Type B pancreatic cell (in vitro differentiated cells): ENCODE measurements at regions not wholly inside any gene's neighbourhood (a gene's known extent, or its start where the extent isn't known, plus 50 kb on each side); places are given as distances from the start of the nearest gene placed in this dataset.
"Not testable (repeated sequence)": the region's sequence is repeated elsewhere in the genome, so short reads cannot be mapped to it uniquely, and the experiment has no call there.

Source experiments
- DNase-seq: peaks from one replicate; pipeline ENCODE4 v3.0.0; 2021; ENCODE audit warnings: mixed read lengths; ENCODE audit not compliant: unreplicated experiment; ENCODE audit errors: extremely low spot score
- H3K27ac Mint-ChIP-seq: 2 replicates; pipeline ENCODE4 v1.8.0; 2021; ENCODE audit warnings: mild to moderate bottlenecking, mixed read lengths
- H3K27me3 Mint-ChIP-seq: 2 replicates; pipeline ENCODE4 v1.8.0; 2021; ENCODE audit warnings: mixed read lengths
- H3K36me3 Mint-ChIP-seq: 2 replicates; pipeline ENCODE4 v1.8.0; 2021; ENCODE audit warnings: mixed read lengths
- H3K4me1 Mint-ChIP-seq: one replicate; pipeline ENCODE4 v1.8.0; 2021; ENCODE audit warnings: mixed read lengths; ENCODE audit not compliant: unreplicated experiment
- H3K4me3 Mint-ChIP-seq: 2 replicates; pipeline ENCODE4 v1.8.0; 2021; ENCODE audit warnings: mild to moderate bottlenecking, mixed read lengths
- H3K9me3 Mint-ChIP-seq: 2 replicates; pipeline ENCODE4 v1.8.0; 2021; ENCODE audit warnings: mixed read lengths
- TF ChIP-seq, protein P1 (sequence below): fragments of 200-600 bp; sonication (generic); conservative IDR thresholded peaks from 2 replicates; pipeline ENCODE4 v1.5.0; 2021; ENCODE audit warnings: antibody characterized with exemption, mild to moderate bottlenecking

DNA sequence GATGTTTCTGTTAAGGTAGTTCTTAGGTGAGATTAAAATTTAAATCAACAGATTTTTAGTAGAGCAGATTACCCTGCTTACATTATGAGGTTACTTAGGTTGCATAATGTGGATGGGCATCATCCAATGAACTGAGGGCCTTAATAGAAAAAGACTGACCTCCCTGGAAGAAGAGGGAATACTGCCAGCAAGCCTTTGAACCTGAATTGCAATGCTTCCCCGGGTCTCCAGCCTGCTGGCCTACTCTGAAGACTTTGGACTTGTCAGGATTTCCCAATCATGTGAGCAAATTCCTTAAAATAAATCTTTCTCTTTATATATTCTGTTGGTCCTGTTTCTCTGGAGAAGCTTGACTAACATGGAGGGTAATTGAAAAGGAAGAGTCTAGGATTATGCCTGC lies 542.1 kb upstream of the ARRDC3 start:
- H3K4me1 Mint-ChIP-seq: peaks cover 4% of the 10 kb centered on the region
- H3K36me3 Mint-ChIP-seq: no peaks in the 10 kb centered on the region
- no peak overlapping the region for H3K4me3 Mint-ChIP-seq
- TF ChIP-seq, protein P1, sequence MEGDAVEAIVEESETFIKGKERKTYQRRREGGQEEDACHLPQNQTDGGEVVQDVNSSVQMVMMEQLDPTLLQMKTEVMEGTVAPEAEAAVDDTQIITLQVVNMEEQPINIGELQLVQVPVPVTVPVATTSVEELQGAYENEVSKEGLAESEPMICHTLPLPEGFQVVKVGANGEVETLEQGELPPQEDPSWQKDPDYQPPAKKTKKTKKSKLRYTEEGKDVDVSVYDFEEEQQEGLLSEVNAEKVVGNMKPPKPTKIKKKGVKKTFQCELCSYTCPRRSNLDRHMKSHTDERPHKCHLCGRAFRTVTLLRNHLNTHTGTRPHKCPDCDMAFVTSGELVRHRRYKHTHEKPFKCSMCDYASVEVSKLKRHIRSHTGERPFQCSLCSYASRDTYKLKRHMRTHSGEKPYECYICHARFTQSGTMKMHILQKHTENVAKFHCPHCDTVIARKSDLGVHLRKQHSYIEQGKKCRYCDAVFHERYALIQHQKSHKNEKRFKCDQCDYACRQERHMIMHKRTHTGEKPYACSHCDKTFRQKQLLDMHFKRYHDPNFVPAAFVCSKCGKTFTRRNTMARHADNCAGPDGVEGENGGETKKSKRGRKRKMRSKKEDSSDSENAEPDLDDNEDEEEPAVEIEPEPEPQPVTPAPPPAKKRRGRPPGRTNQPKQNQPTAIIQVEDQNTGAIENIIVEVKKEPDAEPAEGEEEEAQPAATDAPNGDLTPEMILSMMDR: no peak
- no peak for DNase-seq
- no peaks in the 10 kb centered on the region for H3K27me3 Mint-ChIP-seq
- no peak overlapping the region for H3K27ac Mint-ChIP-seq
- H3K9me3 Mint-ChIP-seq: no peaks in the 10 kb centered on the region

DNA sequence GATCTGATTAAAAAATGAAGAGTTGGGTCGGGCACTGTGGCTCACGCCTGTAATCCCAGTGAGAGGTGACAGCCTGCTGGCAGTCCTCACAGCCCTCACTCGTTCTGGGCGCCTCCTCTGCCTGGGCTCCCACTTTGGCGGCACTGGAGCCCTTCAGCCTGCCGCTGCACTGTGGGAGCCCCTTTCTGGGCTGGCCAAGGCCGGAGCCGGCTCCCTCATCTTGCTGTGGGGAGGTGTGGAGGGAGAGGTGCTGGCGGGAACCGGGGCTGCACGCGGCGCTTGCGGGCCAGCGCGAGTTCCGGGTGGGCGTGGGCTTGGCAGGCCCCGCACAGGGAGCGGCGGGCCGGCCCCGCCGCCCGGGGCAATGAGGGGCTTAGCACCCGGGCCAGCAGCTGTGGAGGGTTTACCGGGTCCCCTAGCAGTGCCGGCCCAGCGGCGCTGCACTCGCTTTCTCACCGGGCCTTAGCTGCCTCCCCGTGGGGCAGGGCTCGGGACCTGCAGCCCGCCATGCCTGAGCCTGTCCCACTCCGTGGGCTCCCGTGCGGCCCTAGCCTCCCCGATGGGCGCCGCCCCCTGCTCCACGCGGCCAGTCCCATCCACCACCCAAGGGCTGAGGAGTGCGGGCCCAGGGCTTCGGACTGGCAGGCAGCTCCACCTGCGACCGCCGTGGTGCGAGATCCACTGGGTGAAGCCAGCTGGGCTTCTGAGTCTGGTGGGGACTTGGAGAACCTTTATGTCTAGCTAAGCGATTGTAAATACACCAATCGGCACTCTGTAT lies 534.1 kb upstream of the ARRDC3 start:
- H3K27me3 Mint-ChIP-seq, H3K36me3 Mint-ChIP-seq, H3K27ac Mint-ChIP-seq, H3K4me1 Mint-ChIP-seq, DNase-seq, H3K9me3 Mint-ChIP-seq, H3K4me3 Mint-ChIP-seq: not testable (repeated sequence)

DNA sequence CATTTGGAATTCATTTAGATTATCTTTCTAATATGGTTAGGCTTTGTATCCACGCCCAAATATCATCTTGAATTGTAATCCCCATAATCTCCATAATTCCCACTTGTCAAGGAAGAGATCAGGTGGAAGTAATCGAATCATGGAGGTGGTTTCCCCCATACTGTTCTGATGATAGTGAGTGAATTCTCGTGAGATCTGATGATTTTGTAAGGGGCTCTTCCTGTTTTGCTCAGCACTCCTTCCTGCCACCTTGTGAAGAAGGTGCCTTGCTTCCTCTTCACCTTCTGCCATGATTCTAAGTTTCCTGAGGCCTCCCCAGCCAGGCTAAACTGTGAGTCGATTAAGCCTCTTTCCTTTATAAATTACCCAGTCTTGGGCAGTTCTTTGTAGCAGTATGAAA lies 527.5 kb upstream of the ARRDC3 start:
- TF ChIP-seq, protein P1: no peak
- H3K27me3 Mint-ChIP-seq: no peaks in the 10 kb centered on the region
- H3K4me1 Mint-ChIP-seq: no peaks in the 10 kb centered on the region
- H3K27ac Mint-ChIP-seq: no peak overlapping the region
- H3K9me3 Mint-ChIP-seq: peaks cover 9% of the 10 kb centered on the region
- no peaks in the 10 kb centered on the region for H3K36me3 Mint-ChIP-seq
- no peak for DNase-seq
- no peak overlapping the region for H3K4me3 Mint-ChIP-seq

DNA sequence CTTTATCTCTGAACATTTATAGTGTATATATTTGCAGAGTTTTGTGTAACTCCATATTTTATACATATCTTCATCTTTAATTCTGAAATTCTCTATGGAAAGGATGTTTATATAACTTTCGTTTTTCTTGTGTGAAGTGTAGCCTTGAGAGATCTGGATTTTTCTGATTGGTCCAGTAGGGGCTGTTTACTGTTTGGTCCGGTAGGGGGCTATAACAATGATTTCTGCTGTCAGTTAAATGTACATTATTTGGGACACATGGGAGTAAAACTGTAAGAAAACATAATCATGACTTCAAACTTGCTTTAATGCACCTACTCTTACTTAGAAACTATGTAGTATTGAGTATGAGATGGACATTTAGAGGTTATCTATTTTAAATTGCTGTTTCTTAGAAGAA lies 527.1 kb upstream of the ARRDC3 start:
- Mint-ChIP-seq H3K9me3 (peaks cover 9% of the 10 kb centered on the region), H3K36me3 (no peaks in the 10 kb centered on the region), H3K4me3 (no peak overlapping the region), H3K4me1 (no peaks in the 10 kb centered on the region), H3K27me3 (no peaks in the 10 kb centered on the region), H3K27ac (no peak overlapping the region)
- DNase-seq: no peak
- TF ChIP-seq, protein P1: no peak

DNA sequence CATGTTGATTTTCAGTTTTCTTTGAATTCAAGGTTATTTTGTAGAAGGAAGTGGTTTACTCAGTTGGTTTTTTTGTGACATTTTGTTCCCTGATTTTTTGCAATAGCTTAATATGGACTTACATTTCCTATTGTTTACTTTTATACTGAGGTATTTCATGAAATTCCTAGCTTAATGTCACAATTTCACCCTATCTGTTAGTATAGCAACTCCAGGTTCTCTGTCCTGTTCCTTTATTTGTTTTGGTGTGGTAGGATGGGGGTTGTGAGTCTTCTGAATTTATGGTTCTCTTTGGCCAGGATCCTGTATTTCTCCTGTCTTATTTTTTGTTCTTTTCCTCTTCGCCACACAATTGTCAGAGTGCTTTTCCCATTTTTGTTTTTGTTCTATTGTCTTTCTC lies 523.4 kb upstream of the ARRDC3 start:
- DNase-seq: no peak
- TF ChIP-seq, protein P1: no peak

DNA sequence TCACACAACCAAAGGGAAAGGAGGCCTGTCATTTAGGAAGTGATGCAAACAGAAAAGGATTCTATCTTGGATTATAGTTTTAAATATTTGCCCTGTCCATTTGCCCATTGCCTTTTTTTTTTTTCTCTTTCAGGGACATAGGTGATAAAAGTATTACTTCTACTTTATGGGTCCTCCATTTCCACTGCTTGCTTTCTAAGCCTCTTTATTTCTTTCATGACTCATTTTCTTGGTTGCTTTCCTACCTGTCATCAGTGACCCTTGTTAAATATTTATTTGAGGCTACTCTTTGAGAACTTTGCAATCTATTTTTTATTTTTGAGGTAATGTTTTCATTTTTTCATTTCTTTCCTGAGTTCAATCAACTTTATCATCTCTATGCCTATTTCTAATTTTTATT lies 522.9 kb upstream of the ARRDC3 start:
- TF ChIP-seq, protein P1: no peak
- peaks cover 4% of the 10 kb centered on the region for H3K9me3 Mint-ChIP-seq
- H3K27me3 Mint-ChIP-seq: no peaks in the 10 kb centered on the region
- H3K4me1 Mint-ChIP-seq: no peaks in the 10 kb centered on the region
- DNase-seq: no peak
- no peaks in the 10 kb centered on the region for H3K36me3 Mint-ChIP-seq
- no peak overlapping the region for H3K27ac Mint-ChIP-seq
- H3K4me3 Mint-ChIP-seq: no peak overlapping the region

More for the DNA sequence above, 523.4 kb upstream of the ARRDC3 start:
- no peak overlapping the region for H3K4me3 Mint-ChIP-seq
- H3K27ac Mint-ChIP-seq: no peak overlapping the region
- no peaks in the 10 kb centered on the region for H3K27me3 Mint-ChIP-seq
- H3K4me1 Mint-ChIP-seq: no peaks in the 10 kb centered on the region
- H3K9me3 Mint-ChIP-seq: peaks cover 4% of the 10 kb centered on the region
- no peaks in the 10 kb centered on the region for H3K36me3 Mint-ChIP-seq
